ENCODE measurements at regions not wholly inside any gene's neighbourhood (a gene's known extent, or its start where the extent isn't known, plus 50 kb on each side); places are given as distances from the start of the nearest gene placed in this dataset.
"Not testable (repeated sequence)": the region's sequence is repeated elsewhere in the genome, so short reads cannot be mapped to it uniquely, and the experiment has no call there.

- DNase-seq (ENCODE audit: low read depth, low spot score): no peak
These were observed 111.0 kb upstream of the CPHXL start for GRCh38 chr16:75837264-75837663.

- no peak for DNase-seq (ENCODE audit: low read depth, low spot score)
These were observed 111.4 kb upstream of the CPHXL start for GRCh38 chr16:75837681-75838080.

- DNase-seq (ENCODE audit: low read depth, low spot score): no peak
These were observed 115.2 kb upstream of the CPHXL start for GRCh38 chr16:75841517-75841916.

GRCh38 chr16:75847172-75847571 lies 120.9 kb upstream of the CPHXL start:
- DNase-seq (ENCODE audit: low read depth, low spot score): no peak

- no peak for DNase-seq (ENCODE audit: low read depth, low spot score)
These were observed 127.9 kb upstream of the CPHXL start for GRCh38 chr16:75854152-75854551.

GRCh38 chr16:75860326-75861053 lies 134.2 kb upstream of the CPHXL start:
- no peak for DNase-seq (ENCODE audit: low read depth, low spot score)

- no peak for DNase-seq (ENCODE audit: low read depth, low spot score)
These were observed 135.2 kb upstream of the CPHXL start for GRCh38 chr16:75861311-75862097.

- DNase-seq (ENCODE audit: low read depth, low spot score): no peak
These were observed 135.8 kb upstream of the CPHXL start for GRCh38 chr16:75862098-75862386.

- DNase-seq (ENCODE audit: low read depth, low spot score): no peak
These were observed 138.0 kb upstream of the CPHXL start for GRCh38 chr16:75864243-75864642.

GRCh38 chr16:75865736-75866135 lies 139.4 kb upstream of the CPHXL start:
- no peak for DNase-seq (ENCODE audit: low read depth, low spot score)

- no peak for DNase-seq (ENCODE audit: low read depth, low spot score)
These were observed 142.6 kb upstream of the CPHXL start for GRCh38 chr16:75868636-75869632.

- not testable (repeated sequence) for DNase-seq (ENCODE audit: low read depth, low spot score)
These were observed 155.0 kb upstream of the CPHXL start for GRCh38 chr16:75881280-75881679.

GRCh38 chr16:75899163-75899562 lies 172.9 kb upstream of the CPHXL start:
- DNase-seq (ENCODE audit: low read depth, low spot score): no peak

- no peak for DNase-seq (ENCODE audit: low read depth, low spot score)
These were observed 182.2 kb upstream of the CPHXL start for GRCh38 chr16:75908331-75909117.

- DNase-seq (ENCODE audit: low read depth, low spot score): no peak
These were observed 183.5 kb upstream of the CPHXL start for GRCh38 chr16:75909746-75910145.

GRCh38 chr16:75911896-75912295 lies 185.6 kb upstream of the CPHXL start:
- DNase-seq (ENCODE audit: low read depth, low spot score): no peak

GRCh38 chr16:75913958-75914357 lies 187.7 kb upstream of the CPHXL start:
- DNase-seq (ENCODE audit: low read depth, low spot score): no peak

GRCh38 chr16:75916451-75916850 lies 190.2 kb upstream of the CPHXL start:
- no peak for DNase-seq (ENCODE audit: low read depth, low spot score)

GRCh38 chr16:75918109-75918508 lies 191.8 kb upstream of the CPHXL start:
- no peak for DNase-seq (ENCODE audit: low read depth, low spot score)

- DNase-seq (ENCODE audit: low read depth, low spot score): no peak
These were observed 193.4 kb upstream of the CPHXL start for GRCh38 chr16:75919664-75920063.

- DNase-seq (ENCODE audit: low read depth, low spot score): no peak
These were observed 195.0 kb upstream of the CPHXL start for GRCh38 chr16:75921281-75921680.
